Trophoblast cell (in vitro differentiated cells and primary cell): ENCODE measurements at regions not wholly inside any gene's neighbourhood (a gene's known extent, or its start where the extent isn't known, plus 50 kb on each side); places are given as distances from the start of the nearest gene placed in this dataset.

ENCODE experiments used
- DNase-seq, 2 donors: peaks; one replicate each; pipeline ENCODE4 v3.0.0-alpha.2; 2016
- H2AFZ ChIP-seq: 2 replicates; pipeline ENCODE4 v1.6.1; 2013; ENCODE audit warnings: low read length, moderate library complexity, mild to moderate bottlenecking; ENCODE audit not compliant: insufficient read depth, poor library complexity
- H2AK5ac ChIP-seq: 2 replicates; pipeline ENCODE4 v1.6.1; 2013; ENCODE audit warnings: mild to moderate bottlenecking, low read length
- H2BK120ac ChIP-seq: 2 replicates; pipeline ENCODE4 v1.6.1; 2013; ENCODE audit warnings: low read length, mild to moderate bottlenecking, moderate library complexity; ENCODE audit not compliant: insufficient read depth, poor library complexity
- H2BK12ac ChIP-seq: 2 replicates; pipeline ENCODE4 v1.6.1; 2013; ENCODE audit warnings: mild to moderate bottlenecking, low read length, moderate library complexity
- H2BK5ac ChIP-seq: 2 replicates; pipeline ENCODE4 v1.6.1; 2013; ENCODE audit warnings: low read length, low read depth, moderate library complexity, mild to moderate bottlenecking; ENCODE audit not compliant: poor library complexity
- H3K14ac ChIP-seq: 2 replicates; pipeline ENCODE4 v1.6.1; 2013; ENCODE audit warnings: mild to moderate bottlenecking, low read length
- H3K18ac ChIP-seq: 2 replicates; pipeline ENCODE4 v1.6.1; 2013; ENCODE audit warnings: mild to moderate bottlenecking, low read length
- H3K23ac ChIP-seq: 2 replicates; pipeline ENCODE4 v1.6.1; 2013; ENCODE audit warnings: low read length
- H3K27ac ChIP-seq: 2 replicates; pipeline ENCODE4 v1.5.1; 2013; ENCODE audit warnings: low read depth, mild to moderate bottlenecking, inconsistent platforms, low read length, moderate library complexity
- H3K27me3 ChIP-seq: 2 replicates; pipeline ENCODE4 v1.6.1; 2013; ENCODE audit warnings: inconsistent platforms, mild to moderate bottlenecking, low read length, moderate library complexity; ENCODE audit not compliant: insufficient read depth
- H3K36me3 ChIP-seq, 2 experiments: 1 replicate in 1 of 2; 2 replicates in 1 of 2; pipeline ENCODE4 v1.6.1; 2013; ENCODE audit warnings: low read length in 2 of 2, mild to moderate bottlenecking in 2 of 2, moderate library complexity in 1 of 2; ENCODE audit not compliant: insufficient read depth in 2 of 2, control insufficient read depth in 1 of 2
- H3K4ac ChIP-seq: 2 replicates; pipeline ENCODE4 v1.6.1; 2013; ENCODE audit warnings: low read depth, mild to moderate bottlenecking, low read length, moderate library complexity
- H3K4me1 ChIP-seq, 2 experiments: 1 replicate in 1 of 2; 2 replicates in 1 of 2; pipeline ENCODE4 v1.6.1; 2013; ENCODE audit warnings: low read length in 2 of 2, mild to moderate bottlenecking in 2 of 2, moderate library complexity in 1 of 2; ENCODE audit not compliant: insufficient read depth in 2 of 2, control insufficient read depth in 1 of 2
- H3K4me2 ChIP-seq: 2 replicates; pipeline ENCODE4 v1.6.1; 2013; ENCODE audit warnings: inconsistent platforms, mild to moderate bottlenecking, low read length, moderate library complexity
- H3K4me3 ChIP-seq: 2 replicates; pipeline ENCODE4 v1.5.1; 2013; ENCODE audit warnings: mild to moderate bottlenecking, low read depth, low read length, inconsistent platforms
- H3K79me1 ChIP-seq: one replicate; pipeline ENCODE4 v1.6.1; 2013; ENCODE audit warnings: low read length
- H3K79me2 ChIP-seq: 2 replicates; pipeline ENCODE4 v1.6.1; 2013; ENCODE audit warnings: low read length, mild to moderate bottlenecking; ENCODE audit not compliant: control insufficient read depth, insufficient read depth, poor library complexity
- H3K9ac ChIP-seq: 2 replicates; pipeline ENCODE4 v1.6.1; 2013; ENCODE audit warnings: mild to moderate bottlenecking, low read length
- H3K9me3 ChIP-seq: 2 replicates; pipeline ENCODE4 v1.6.1; 2013; ENCODE audit warnings: low read depth, mild to moderate bottlenecking, control low read depth, inconsistent platforms, low read length; ENCODE audit not compliant: insufficient read depth
- H4K12ac ChIP-seq: 2 replicates; pipeline ENCODE4 v1.6.1; 2013; ENCODE audit warnings: low read depth, mild to moderate bottlenecking, low read length, moderate library complexity
- H4K8ac ChIP-seq: 2 replicates; pipeline ENCODE4 v1.6.1; 2013; ENCODE audit warnings: low read depth, mild to moderate bottlenecking, low read length, moderate library complexity
- H4K91ac ChIP-seq: one replicate; pipeline ENCODE4 v1.6.1; 2013; ENCODE audit warnings: low read depth, mild to moderate bottlenecking, low read length, moderate library complexity
- WGBS: extraction: QIAGEN DNeasy Blood & Tissue Kit; methylation state at CpG from one replicate; pipeline ENCODE4 v1.1.7; 2013; ENCODE audit warnings: missing lambda C conversion rate; ENCODE audit not compliant: insufficient read length, insufficient coverage; ENCODE audit errors: extremely low coverage; 5-methylcytosine and 5-hydroxymethylcytosine counted together

DNA sequence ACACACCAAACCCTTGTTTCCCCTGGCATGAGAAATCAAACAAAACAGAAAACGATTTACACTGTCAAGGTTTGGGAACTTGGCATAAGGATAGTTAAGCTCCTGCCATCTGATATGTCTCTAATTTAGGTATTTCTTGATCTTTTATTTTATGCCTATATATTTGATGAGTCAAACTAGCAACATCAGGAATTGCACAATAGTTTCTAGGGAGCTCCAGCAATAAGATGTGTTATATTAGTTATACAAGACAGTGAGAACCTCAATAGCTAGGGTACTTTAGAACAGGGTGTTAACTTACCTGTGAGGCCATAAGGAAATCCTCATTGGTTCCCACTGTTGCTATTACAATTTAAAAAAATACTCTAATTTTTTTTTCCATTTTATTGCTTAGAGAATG is 474.2 kb downstream of the GBA3 start:
- H2BK120ac ChIP-seq = no peak overlapping the region
- H3K36me3 ChIP-seq = no peaks in the 10 kb centered on the region
- H3K4me1 ChIP-seq = no peaks in the 10 kb centered on the region
- no peak overlapping the region for H3K23ac ChIP-seq
- no peak overlapping the region for H2AFZ ChIP-seq
- no peaks in the 10 kb centered on the region for H3K27me3 ChIP-seq
- H3K4ac ChIP-seq = no peak overlapping the region
- H2BK12ac ChIP-seq = no peak overlapping the region
- H3K14ac ChIP-seq = no peak overlapping the region
- H3K4me2 ChIP-seq = no peak overlapping the region
- no peak overlapping the region for H4K12ac ChIP-seq
- WGBS = no CpG with 5 or more reads among the region's 1 CpG
- no peak for DNase-seq
- no peak overlapping the region for H3K9ac ChIP-seq
- H3K9me3 ChIP-seq = no peaks in the 10 kb centered on the region
- H4K8ac ChIP-seq = no peak overlapping the region
- H2BK5ac ChIP-seq = no peak overlapping the region
- no peak overlapping the region for H3K4me3 ChIP-seq
- no peak overlapping the region for H2AK5ac ChIP-seq
- H3K79me1 ChIP-seq = no peaks in the 10 kb centered on the region
- H3K79me2 ChIP-seq = no peaks in the 10 kb centered on the region
- H4K91ac ChIP-seq = no peak overlapping the region
- no peak overlapping the region for H3K18ac ChIP-seq
- H3K27ac ChIP-seq = no peak overlapping the region

- no peak overlapping the region for H4K12ac ChIP-seq
- no CpG with 5 or more reads among the region's 5 CpGs for WGBS
These were observed 473.7 kb downstream of the GBA3 start for GRCh38 chr4:23166407-23166806.

DNA sequence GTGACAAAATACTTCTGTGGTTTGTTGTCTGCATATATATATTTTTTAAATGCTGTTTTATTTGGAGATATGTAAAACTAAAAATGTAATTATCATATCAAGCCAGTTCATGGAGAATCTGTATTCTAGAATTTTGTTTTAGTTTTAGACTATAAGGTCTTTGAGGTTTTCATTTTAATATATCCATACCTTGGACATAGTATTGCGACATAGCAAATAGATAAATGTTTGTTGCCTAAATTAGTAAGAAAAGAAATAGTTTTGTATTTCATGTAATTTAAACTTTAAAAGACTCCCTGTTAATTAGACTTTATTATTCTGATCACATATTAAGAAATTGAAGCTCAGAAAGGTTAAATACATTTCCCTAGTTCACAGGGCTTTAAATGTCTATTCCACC is 472.9 kb downstream of the GBA3 start:
- H2BK120ac ChIP-seq = no peak overlapping the region
- no peak overlapping the region for H3K4me2 ChIP-seq
- no peak overlapping the region for H3K27ac ChIP-seq
- H3K4me3 ChIP-seq = no peak overlapping the region
- no peaks in the 10 kb centered on the region for H3K9me3 ChIP-seq
- DNase-seq = no peak
- no peak overlapping the region for H2AFZ ChIP-seq
- no peak overlapping the region for H2BK5ac ChIP-seq
- H2BK12ac ChIP-seq = no peak overlapping the region
- H4K12ac ChIP-seq = no peak overlapping the region
- H3K79me1 ChIP-seq = no peaks in the 10 kb centered on the region
- no peak overlapping the region for H3K14ac ChIP-seq
- H3K9ac ChIP-seq = no peak overlapping the region
- no peak overlapping the region for H3K23ac ChIP-seq
- H3K4ac ChIP-seq = no peak overlapping the region
- H3K18ac ChIP-seq = no peak overlapping the region
- no peaks in the 10 kb centered on the region for H3K4me1 ChIP-seq
- no peaks in the 10 kb centered on the region for H3K27me3 ChIP-seq
- H2AK5ac ChIP-seq = no peak overlapping the region
- H4K8ac ChIP-seq = no peak overlapping the region
- no peaks in the 10 kb centered on the region for H3K79me2 ChIP-seq
- no CpG with 5 or more reads among the region's 1 CpG for WGBS
- no peak overlapping the region for H4K91ac ChIP-seq
- H3K36me3 ChIP-seq = no peaks in the 10 kb centered on the region

More at GRCh38 chr4:23166407-23166806, 473.7 kb downstream of the GBA3 start:
- no peak overlapping the region for H3K14ac ChIP-seq
- no peaks in the 10 kb centered on the region for H3K27me3 ChIP-seq
- H3K18ac ChIP-seq = no peak overlapping the region
- no peaks in the 10 kb centered on the region for H3K9me3 ChIP-seq
- no peak overlapping the region for H2AK5ac ChIP-seq
- no peak overlapping the region for H3K27ac ChIP-seq
- H2AFZ ChIP-seq = no peak overlapping the region
- no peak overlapping the region for H2BK5ac ChIP-seq
- H3K4ac ChIP-seq = no peak overlapping the region
- H3K36me3 ChIP-seq = no peaks in the 10 kb centered on the region
- no peak overlapping the region for H3K4me3 ChIP-seq
- no peak for DNase-seq
- no peaks in the 10 kb centered on the region for H3K4me1 ChIP-seq
- no peak overlapping the region for H3K4me2 ChIP-seq
- H2BK12ac ChIP-seq = no peak overlapping the region
- H3K23ac ChIP-seq = no peak overlapping the region
- H3K79me2 ChIP-seq = no peaks in the 10 kb centered on the region
- H2BK120ac ChIP-seq = no peak overlapping the region
- no peak overlapping the region for H3K9ac ChIP-seq
- no peaks in the 10 kb centered on the region for H3K79me1 ChIP-seq
- H4K8ac ChIP-seq = no peak overlapping the region
- H4K91ac ChIP-seq = no peak overlapping the region

GRCh38 chr4:23163647-23164436 is 471.1 kb downstream of the GBA3 start:
- DNase-seq = no peak
- Histone ChIP-seq H3K79me2 (no peaks in the 10 kb centered on the region), H3K4me3 (no peak overlapping the region), H2BK5ac (no peak overlapping the region), H3K9me3 (no peaks in the 10 kb centered on the region), H3K9ac (peak overlapping the region; percentile 26), H3K4ac (no peak overlapping the region), H3K27ac (no peak overlapping the region), H4K8ac (no peak overlapping the region), H3K23ac (no peak overlapping the region), H3K27me3 (no peaks in the 10 kb centered on the region), H3K4me2 (peak overlapping the region; percentile 50), H2BK120ac (no peak overlapping the region), H2AK5ac (no peak overlapping the region), H4K91ac (no peak overlapping the region), H3K14ac (no peak overlapping the region), H3K36me3 (no peaks in the 10 kb centered on the region), H3K18ac (no peak overlapping the region), H2AFZ (no peak overlapping the region), H3K79me1 (no peaks in the 10 kb centered on the region), H3K4me1 (no peaks in the 10 kb centered on the region), H4K12ac (no peak overlapping the region), H2BK12ac (no peak overlapping the region)
- WGBS = no CpG with 5 or more reads among the region's 6 CpGs
